ENCODE measurements at regions not wholly inside any gene's neighbourhood (a gene's known extent, or its start where the extent isn't known, plus 50 kb on each side); places are given as distances from the start of the nearest gene placed in this dataset.
"Not testable (repeated sequence)": the region's sequence is repeated elsewhere in the genome, so short reads cannot be mapped to it uniquely, and the experiment has no call there.

- not testable (repeated sequence) for DNase-seq
Measured at GRCh38 chr15:37427393-37427792, 327.0 kb upstream of the MEIS2 start.

GRCh38 chr15:37446921-37447320 is 346.6 kb upstream of the MEIS2 start:
- no peak for DNase-seq

GRCh38 chr15:37452498-37452897 is 352.1 kb upstream of the MEIS2 start:
- DNase-seq, result no peak

GRCh38 chr15:37480482-37480881 is 380.1 kb upstream of the MEIS2 start:
- no peak for DNase-seq

- DNase-seq, result no peak
Measured at GRCh38 chr15:37481126-37481525, 380.8 kb upstream of the MEIS2 start.

- no peak for DNase-seq
Measured at GRCh38 chr15:37483779-37484178, 383.4 kb upstream of the MEIS2 start.

- DNase-seq, result no peak
Measured at GRCh38 chr15:37485056-37485455, 384.7 kb upstream of the MEIS2 start.

- DNase-seq, result no peak
Measured at GRCh38 chr15:37490707-37491106, 390.4 kb upstream of the MEIS2 start.

- DNase-seq, result no peak
Measured at GRCh38 chr15:37516621-37517020, 416.3 kb upstream of the MEIS2 start.

GRCh38 chr15:37517191-37517895 is 417.0 kb upstream of the MEIS2 start:
- DNase-seq, result no peak

- no peak for DNase-seq
Measured at GRCh38 chr15:37518436-37518835, 416.0 kb upstream of the TMCO5A start.

- no peak for DNase-seq
Measured at GRCh38 chr15:37520026-37520425, 414.4 kb upstream of the TMCO5A start.

- no peak for DNase-seq
Measured at GRCh38 chr15:37520882-37521281, 413.6 kb upstream of the TMCO5A start.

GRCh38 chr15:37524601-37525000 is 409.8 kb upstream of the TMCO5A start:
- no peak for DNase-seq

- DNase-seq, result no peak
Measured at GRCh38 chr15:37528432-37528831, 406.0 kb upstream of the TMCO5A start.

- no peak for DNase-seq
Measured at GRCh38 chr15:37536967-37537605, 397.4 kb upstream of the TMCO5A start.

- DNase-seq, result no peak
Measured at GRCh38 chr15:37537802-37538201, 396.6 kb upstream of the TMCO5A start.

- DNase-seq, result no peak
Measured at GRCh38 chr15:37548116-37548515, 386.3 kb upstream of the TMCO5A start.

GRCh38 chr15:37550360-37551024 is 383.9 kb upstream of the TMCO5A start:
- peak; percentile 17 for DNase-seq

- DNase-seq, result no peak
Measured at GRCh38 chr15:37572401-37572800, 362.0 kb upstream of the TMCO5A start.

- no peak for DNase-seq
Measured at GRCh38 chr15:37574985-37575384, 359.5 kb upstream of the TMCO5A start.

GRCh38 chr15:37576952-37577351 is 357.5 kb upstream of the TMCO5A start:
- DNase-seq, result no peak

- no peak for DNase-seq
Measured at GRCh38 chr15:37581866-37582532, 352.4 kb upstream of the TMCO5A start.

GRCh38 chr15:37582852-37583251 is 351.6 kb upstream of the TMCO5A start:
- DNase-seq, result no peak

Data from right hindlimb (tissue), 1 donor.